ENCODE measurements at regions not wholly inside any gene's neighbourhood (a gene's known extent, or its start where the extent isn't known, plus 50 kb on each side); places are given as distances from the start of the nearest gene placed in this dataset.

GRCh38 chr17:55661963-55662834, 60.5 kb downstream of the TMEM100 start:
- POLR2A ChIA-PET: no interaction called here
- Histone ChIP-seq H3K9ac (no peak overlapping the region), H3K27ac (ENCODE audit: low read depth in 2 of 2, low read length in 1 of 2) (peak overlapping the region in 1 of 2 experiments; percentile 71; a peak in 1 of 4 replicates), H3F3A (replicated peaks; ENCODE audit: insufficient read depth) (no peaks in the 10 kb centered on the region), H3K4me2 (no peak overlapping the region), H3K4me1 (ENCODE audit: control insufficient read depth in 1 of 2, insufficient read depth in 2 of 2, low read depth in 1 of 2, low read length in 1 of 2) (peaks cover 12 to 13% of the 10 kb centered on the region in 2 experiments; a peak in 3 of 4 replicates), H3K27me3 (ENCODE audit: insufficient read depth) (no peaks in the 10 kb centered on the region), H3K9me2 (no peaks in the 10 kb centered on the region), H3K36me3 (replicated peaks in 1 of 2; ENCODE audit: control insufficient read depth in 1 of 2, insufficient read depth in 2 of 2, low read length in 1 of 2) (no peaks in the 10 kb centered on the region), H3K4me3 (ENCODE audit: low read depth in 2 of 2, low read length in 1 of 2) (no peak overlapping the region), H3K9me3 (no peaks in the 10 kb centered on the region), H2AFZ (ENCODE audit: low read depth) (no peak overlapping the region), H4K20me1 (ENCODE audit: insufficient read depth) (no peaks in the 10 kb centered on the region), H3K79me2 (ENCODE audit: insufficient read depth) (no peaks in the 10 kb centered on the region)
- 48% methylated on average over 10 of the region's 10 CpGs for WGBS (ENCODE audit: low lambda C conversion rate)
- CTCF ChIA-PET: interaction anchor here (0.9 to 3.4 kb wide), 6 partner anchors 21 to 108 kb away, joined by 3 to 13 read pairs (median 4); no protein-coding TSS in a partner anchor
- TF ChIP-seq POLR2AphosphoS5 (IDR thresholded peaks at IDR 0.05; ENCODE audit: low read depth, low read length) (no peak), MXI1 (IDR thresholded peaks at IDR 0.05; ENCODE audit: low read depth, low read length) (no peak), RFX5 (IDR thresholded peaks at IDR 0.05; ENCODE audit: low read length) (no peak), GATA2 (CRISPR knock-in tag; IDR thresholded peaks at IDR 0.05) (no peak), FOXJ3 (CRISPR knock-in tag; IDR thresholded peaks at IDR 0.05) (no peak), GABPA (IDR thresholded peaks at IDR 0.05; ENCODE audit: low read depth) (no peak), REST (IDR thresholded peaks at IDR 0.05; ENCODE audit: low read depth, low read length) (no peak), YY1 (IDR thresholded peaks at IDR 0.05; ENCODE audit: low read depth) (no peak), USF1 (IDR thresholded peaks at IDR 0.05; ENCODE audit: borderline replicate concordance, low read depth) (no peak)
- no peak for DNase-seq

GRCh38 chr17:55661256-55661758, 61.4 kb downstream of the TMEM100 start:
- Histone ChIP-seq H3K27ac (ENCODE audit: low read depth in 2 of 2, low read length in 1 of 2) (peak overlapping the region in 1 of 2 experiments; percentile 71; a peak in 2 of 4 replicates), H3K4me1 (ENCODE audit: control insufficient read depth in 1 of 2, insufficient read depth in 2 of 2, low read depth in 1 of 2, low read length in 1 of 2) (peaks cover 12 to 20% of the 10 kb centered on the region in 2 experiments; a peak in 3 of 4 replicates), H3K27me3 (ENCODE audit: insufficient read depth) (no peaks in the 10 kb centered on the region), H3K9me3 (no peaks in the 10 kb centered on the region), H2AFZ (ENCODE audit: low read depth) (no peak overlapping the region), H4K20me1 (ENCODE audit: insufficient read depth) (no peaks in the 10 kb centered on the region), H3K9ac (no peak overlapping the region), H3F3A (replicated peaks; ENCODE audit: insufficient read depth) (no peaks in the 10 kb centered on the region), H3K9me2 (no peaks in the 10 kb centered on the region), H3K4me3 (ENCODE audit: low read depth in 2 of 2, low read length in 1 of 2) (no peak overlapping the region), H3K79me2 (ENCODE audit: insufficient read depth) (no peaks in the 10 kb centered on the region), H3K4me2 (no peak overlapping the region), H3K36me3 (replicated peaks in 1 of 2; ENCODE audit: control insufficient read depth in 1 of 2, insufficient read depth in 2 of 2, low read length in 1 of 2) (no peaks in the 10 kb centered on the region)
- ChIA-PET POLR2A (no interaction called here), CTCF (interaction anchor here (0.8 to 3.4 kb wide), 7 partner anchors 20 to 134 kb away, joined by 3 to 13 read pairs (median 5); no protein-coding TSS in a partner anchor)
- TF ChIP-seq EP300 (IDR thresholded peaks at IDR 0.05; ENCODE audit: borderline replicate concordance in 1 of 2, low read depth in 1 of 2, low read length in 1 of 2) (peak in 1 of 2 experiments; percentile 72; a peak in 2 of 4 replicates), CHD2 (IDR thresholded peaks at IDR 0.05; ENCODE audit: low read length, partially characterized antibody) (peak; percentile 40), MEF2A (IDR thresholded peaks at IDR 0.05; ENCODE audit: borderline replicate concordance, low read depth) (no peak), NRF1 (IDR thresholded peaks at IDR 0.05; ENCODE audit: low read depth, low read length) (no peak)
- 8% methylated on average over 2 of the region's 2 CpGs for WGBS (ENCODE audit: low lambda C conversion rate)
- DNase-seq: peak; percentile 40
